K562 (cell line): ENCODE measurements at regions not wholly inside any gene's neighbourhood (a gene's known extent, or its start where the extent isn't known, plus 50 kb on each side); places are given as distances from the start of the nearest gene placed in this dataset.

Source experiments
- BDP1 ChIP-seq: IDR thresholded peaks from 3 replicates; pipeline ENCODE4 v1.6.1; 2011; ENCODE audit not compliant: insufficient read length, insufficient read depth
- NFYB ChIP-seq: IDR thresholded peaks from 2 replicates; pipeline ENCODE4 v1.6.1; 2011; ENCODE audit warnings: mild to moderate bottlenecking, moderate library complexity; ENCODE audit not compliant: insufficient read length; ENCODE audit errors: extremely low read depth
- POLR2AphosphoS5 ChIP-seq: IDR thresholded peaks from 2 replicates; pipeline ENCODE4 v1.6.1; 2011; ENCODE audit warnings: mild to moderate bottlenecking, low read depth, low read length, moderate library complexity; ENCODE audit not compliant: control insufficient read depth, insufficient read depth
- RAD21 ChIP-seq, 2 experiments: fragments of 250-450 bp in 1 of 2; fragments of 450-650 bp in 1 of 2; sonication (Bioruptor Pico) in 1 of 2; formaldehyde crosslinking in 1 of 2; IDR thresholded peaks in 1 of 2; conservative IDR thresholded peaks in 1 of 2; 2 replicates each; pipeline versions ENCODE4 v1.4.0 to v1.8.0; 2020 to 2022; ENCODE audit warnings: mild to moderate bottlenecking in 2 of 2, moderate library complexity in 1 of 2
- RFX1 ChIP-seq: fragments of 450-650 bp; IDR thresholded peaks from 2 replicates; pipeline ENCODE4 v1.6.1; 2016; ENCODE audit warnings: mild to moderate bottlenecking, moderate library complexity
- TAF15 ChIP-seq: fragments of 200-400 bp; formaldehyde crosslinking; IDR thresholded peaks from 2 replicates; pipeline ENCODE4 v1.6.1; 2017; ENCODE audit warnings: mild to moderate bottlenecking, low read depth, low read length, moderate library complexity
- TRIM24 ChIP-seq, 2 experiments: fragments of 450-650 bp; IDR thresholded peaks; 2 replicates each; pipeline ENCODE4 v1.6.1; 2016
- ZNF316 ChIP-seq: fragments of 450-650 bp; IDR thresholded peaks from 2 replicates; pipeline ENCODE4 v1.6.1; 2016
- ZNF384 ChIP-seq: IDR thresholded peaks from 2 replicates; pipeline ENCODE4 v1.6.1; 2012; ENCODE audit warnings: low read depth, low read length, improper control_type of control experiment
- ZZZ3 ChIP-seq: fragments of 450-650 bp; IDR thresholded peaks from 2 replicates; pipeline ENCODE4 v1.6.1; 2016; ENCODE audit warnings: antibody characterized with exemption, mild to moderate bottlenecking, moderate library complexity
- TF ChIP-seq, protein P1 (sequence below): fragments of 250-450 bp; sonication (Bioruptor Pico); IDR thresholded peaks from 2 replicates; pipeline ENCODE4 v1.4.0; 2020; ENCODE audit warnings: mild to moderate bottlenecking
- TF ChIP-seq, protein P2 (sequence below): fragments of 250-450 bp; sonication (Bioruptor Pico); IDR thresholded peaks from 2 replicates; pipeline ENCODE4 v1.4.0; 2020
- TF ChIP-seq, protein P3 (sequence below): fragments of 250-450 bp; sonication (Bioruptor Pico); IDR thresholded peaks from 2 replicates; pipeline ENCODE4 v1.5.1; 2021; ENCODE audit warnings: mild to moderate bottlenecking
- TF ChIP-seq, protein P4 (sequence below), 3 experiments: IDR thresholded peaks in 2 of 3; conservative IDR thresholded peaks in 1 of 3; 2 replicates each; pipeline ENCODE4 v1.5.1; 2011 to 2012; ENCODE audit warnings: low read length in 3 of 3, mild to moderate bottlenecking in 3 of 3, control low read depth in 2 of 3, improper control_type of control experiment in 1 of 3, inconsistent platforms in 1 of 3, low read depth in 1 of 3, mixed read lengths in 1 of 3, moderate library complexity in 1 of 3; ENCODE audit not compliant: insufficient read depth in 2 of 3

DNA sequence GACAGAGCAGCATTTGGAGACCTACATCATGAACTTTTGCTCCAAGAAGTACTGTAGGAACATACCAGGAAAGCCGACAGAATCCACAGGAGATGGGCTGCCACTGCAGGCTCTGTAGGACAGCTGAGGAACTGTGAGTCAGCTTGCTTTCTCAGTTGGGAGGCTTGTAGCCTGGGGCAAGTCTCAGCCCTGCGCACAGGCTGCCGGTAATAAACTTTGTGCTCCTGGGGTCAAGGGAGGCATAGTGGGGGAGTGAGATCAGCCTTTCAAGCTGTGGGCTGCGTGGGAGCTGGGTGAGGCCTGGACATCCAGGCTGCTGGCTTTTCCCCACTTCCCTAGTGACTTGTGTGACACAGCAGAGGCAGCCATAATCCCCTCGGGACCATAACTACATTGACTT lies 718.0 kb upstream of the CDH10 start:
- TF ChIP-seq, protein P1, sequence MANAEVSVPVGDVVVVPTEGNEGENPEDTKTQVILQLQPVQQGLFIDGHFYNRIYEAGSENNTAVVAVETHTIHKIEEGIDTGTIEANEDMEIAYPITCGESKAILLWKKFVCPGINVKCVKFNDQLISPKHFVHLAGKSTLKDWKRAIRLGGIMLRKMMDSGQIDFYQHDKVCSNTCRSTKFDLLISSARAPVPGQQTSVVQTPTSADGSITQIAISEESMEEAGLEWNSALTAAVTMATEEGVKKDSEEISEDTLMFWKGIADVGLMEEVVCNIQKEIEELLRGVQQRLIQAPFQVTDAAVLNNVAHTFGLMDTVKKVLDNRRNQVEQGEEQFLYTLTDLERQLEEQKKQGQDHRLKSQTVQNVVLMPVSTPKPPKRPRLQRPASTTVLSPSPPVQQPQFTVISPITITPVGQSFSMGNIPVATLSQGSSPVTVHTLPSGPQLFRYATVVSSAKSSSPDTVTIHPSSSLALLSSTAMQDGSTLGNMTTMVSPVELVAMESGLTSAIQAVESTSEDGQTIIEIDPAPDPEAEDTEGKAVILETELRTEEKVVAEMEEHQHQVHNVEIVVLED: no peak
- TF ChIP-seq NFYB: no peak
- TF ChIP-seq BDP1: no peak
- no peak for TF ChIP-seq ZZZ3
- TF ChIP-seq POLR2AphosphoS5: no peak
- TF ChIP-seq RAD21 (CRISPR knock-in tag; conservative IDR thresholded peaks at IDR 0.05 in 1 of 2, IDR thresholded peaks at IDR 0.05 in 1 of 2): no peak
- TF ChIP-seq, protein P2, sequence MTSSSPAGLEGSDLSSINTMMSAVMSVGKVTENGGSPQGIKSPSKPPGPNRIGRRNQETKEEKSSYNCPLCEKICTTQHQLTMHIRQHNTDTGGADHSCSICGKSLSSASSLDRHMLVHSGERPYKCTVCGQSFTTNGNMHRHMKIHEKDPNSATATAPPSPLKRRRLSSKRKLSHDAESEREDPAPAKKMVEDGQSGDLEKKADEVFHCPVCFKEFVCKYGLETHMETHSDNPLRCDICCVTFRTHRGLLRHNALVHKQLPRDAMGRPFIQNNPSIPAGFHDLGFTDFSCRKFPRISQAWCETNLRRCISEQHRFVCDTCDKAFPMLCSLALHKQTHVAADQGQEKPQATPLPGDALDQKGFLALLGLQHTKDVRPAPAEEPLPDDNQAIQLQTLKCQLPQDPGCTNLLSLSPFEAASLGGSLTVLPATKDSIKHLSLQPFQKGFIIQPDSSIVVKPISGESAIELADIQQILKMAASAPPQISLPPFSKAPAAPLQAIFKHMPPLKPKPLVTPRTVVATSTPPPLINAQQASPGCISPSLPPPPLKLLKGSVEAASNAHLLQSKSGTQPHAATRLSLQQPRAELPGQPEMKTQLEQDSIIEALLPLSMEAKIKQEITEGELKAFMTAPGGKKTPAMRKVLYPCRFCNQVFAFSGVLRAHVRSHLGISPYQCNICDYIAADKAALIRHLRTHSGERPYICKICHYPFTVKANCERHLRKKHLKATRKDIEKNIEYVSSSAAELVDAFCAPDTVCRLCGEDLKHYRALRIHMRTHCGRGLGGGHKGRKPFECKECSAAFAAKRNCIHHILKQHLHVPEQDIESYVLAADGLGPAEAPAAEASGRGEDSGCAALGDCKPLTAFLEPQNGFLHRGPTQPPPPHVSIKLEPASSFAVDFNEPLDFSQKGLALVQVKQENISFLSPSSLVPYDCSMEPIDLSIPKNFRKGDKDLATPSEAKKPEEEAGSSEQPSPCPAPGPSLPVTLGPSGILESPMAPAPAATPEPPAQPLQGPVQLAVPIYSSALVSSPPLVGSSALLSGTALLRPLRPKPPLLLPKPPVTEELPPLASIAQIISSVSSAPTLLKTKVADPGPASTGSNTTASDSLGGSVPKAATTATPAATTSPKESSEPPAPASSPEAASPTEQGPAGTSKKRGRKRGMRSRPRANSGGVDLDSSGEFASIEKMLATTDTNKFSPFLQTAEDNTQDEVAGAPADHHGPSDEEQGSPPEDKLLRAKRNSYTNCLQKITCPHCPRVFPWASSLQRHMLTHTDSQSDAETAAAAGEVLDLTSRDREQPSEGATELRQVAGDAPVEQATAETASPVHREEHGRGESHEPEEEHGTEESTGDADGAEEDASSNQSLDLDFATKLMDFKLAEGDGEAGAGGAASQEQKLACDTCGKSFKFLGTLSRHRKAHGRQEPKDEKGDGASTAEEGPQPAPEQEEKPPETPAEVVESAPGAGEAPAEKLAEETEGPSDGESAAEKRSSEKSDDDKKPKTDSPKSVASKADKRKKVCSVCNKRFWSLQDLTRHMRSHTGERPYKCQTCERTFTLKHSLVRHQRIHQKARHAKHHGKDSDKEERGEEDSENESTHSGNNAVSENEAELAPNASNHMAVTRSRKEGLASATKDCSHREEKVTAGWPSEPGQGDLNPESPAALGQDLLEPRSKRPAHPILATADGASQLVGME (CRISPR knock-in tag): no peak
- TF ChIP-seq ZNF384: no peak
- TF ChIP-seq, protein P3, sequence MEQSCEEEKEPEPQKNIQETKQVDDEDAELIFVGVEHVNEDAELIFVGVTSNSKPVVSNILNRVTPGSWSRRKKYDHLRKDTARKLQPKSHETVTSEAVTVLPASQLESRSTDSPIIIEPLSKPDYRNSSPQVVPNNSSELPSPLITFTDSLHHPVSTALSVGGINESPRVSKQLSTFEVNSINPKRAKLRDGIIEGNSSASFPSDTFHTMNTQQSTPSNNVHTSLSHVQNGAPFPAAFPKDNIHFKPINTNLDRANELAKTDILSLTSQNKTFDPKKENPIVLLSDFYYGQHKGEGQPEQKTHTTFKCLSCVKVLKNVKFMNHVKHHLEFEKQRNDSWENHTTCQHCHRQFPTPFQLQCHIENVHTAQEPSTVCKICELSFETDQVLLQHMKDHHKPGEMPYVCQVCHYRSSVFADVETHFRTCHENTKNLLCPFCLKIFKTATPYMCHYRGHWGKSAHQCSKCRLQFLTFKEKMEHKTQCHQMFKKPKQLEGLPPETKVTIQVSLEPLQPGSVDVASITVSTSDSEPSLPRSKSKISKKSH: no peak
- TF ChIP-seq TRIM24 (IDR thresholded peaks at IDR 0.05): no peak
- TF ChIP-seq RFX1: no peak
- TF ChIP-seq, protein P4, sequence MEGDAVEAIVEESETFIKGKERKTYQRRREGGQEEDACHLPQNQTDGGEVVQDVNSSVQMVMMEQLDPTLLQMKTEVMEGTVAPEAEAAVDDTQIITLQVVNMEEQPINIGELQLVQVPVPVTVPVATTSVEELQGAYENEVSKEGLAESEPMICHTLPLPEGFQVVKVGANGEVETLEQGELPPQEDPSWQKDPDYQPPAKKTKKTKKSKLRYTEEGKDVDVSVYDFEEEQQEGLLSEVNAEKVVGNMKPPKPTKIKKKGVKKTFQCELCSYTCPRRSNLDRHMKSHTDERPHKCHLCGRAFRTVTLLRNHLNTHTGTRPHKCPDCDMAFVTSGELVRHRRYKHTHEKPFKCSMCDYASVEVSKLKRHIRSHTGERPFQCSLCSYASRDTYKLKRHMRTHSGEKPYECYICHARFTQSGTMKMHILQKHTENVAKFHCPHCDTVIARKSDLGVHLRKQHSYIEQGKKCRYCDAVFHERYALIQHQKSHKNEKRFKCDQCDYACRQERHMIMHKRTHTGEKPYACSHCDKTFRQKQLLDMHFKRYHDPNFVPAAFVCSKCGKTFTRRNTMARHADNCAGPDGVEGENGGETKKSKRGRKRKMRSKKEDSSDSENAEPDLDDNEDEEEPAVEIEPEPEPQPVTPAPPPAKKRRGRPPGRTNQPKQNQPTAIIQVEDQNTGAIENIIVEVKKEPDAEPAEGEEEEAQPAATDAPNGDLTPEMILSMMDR (IDR thresholded peaks at IDR 0.05 in 2 of 3, conservative IDR thresholded peaks at IDR 0.05 in 1 of 3; ENCODE audit: insufficient read depth in 2 of 3, low read depth in 1 of 3, low read length in 3 of 3): no peak
- no peak for TF ChIP-seq ZNF316
- no peak for TF ChIP-seq TAF15
